CD14-positive monocyte (primary cell): ENCODE measurements at regions not wholly inside any gene's neighbourhood (a gene's known extent, or its start where the extent isn't known, plus 50 kb on each side); places are given as distances from the start of the nearest gene placed in this dataset.

Experiments used
- DNase-seq, 3 donors: peaks; one replicate each; pipeline ENCODE4 v3.0.0-alpha.2; 2011 to 2022
- H2AFZ ChIP-seq: 2 replicates; pipeline ENCODE4 v1.6.0; 2012; ENCODE audit warnings: mild to moderate bottlenecking, low read depth, low read length, inconsistent platforms; ENCODE audit not compliant: insufficient read depth, poor library complexity, severe bottlenecking
- H3K27ac ChIP-seq, 2 donors: 1 replicate in 1 of 2; 2 replicates in 1 of 2; pipeline ENCODE4 v1.5.1; 2012 to 2013; ENCODE audit warnings: low read length in 2 of 2, control low read depth in 1 of 2, inconsistent platforms in 1 of 2, low read depth in 1 of 2, mild to moderate bottlenecking in 1 of 2
- H3K27me3 ChIP-seq, 2 donors: one replicate each; pipeline versions ENCODE4 v1.6.0 to v1.6.1; 2011 to 2013; ENCODE audit warnings: low read length in 2 of 2; ENCODE audit not compliant: control insufficient read depth in 2 of 2, insufficient read depth in 2 of 2
- H3K36me3 ChIP-seq, 2 donors: replicated peaks in 1 of 2; 1 replicate in 1 of 2; 2 replicates in 1 of 2; pipeline versions ENCODE4 v1.5.1 to v1.6.1; 2012 to 2013; ENCODE audit warnings: low read length in 2 of 2, control low read depth in 1 of 2, inconsistent platforms in 1 of 2, mild to moderate bottlenecking in 1 of 2; ENCODE audit not compliant: insufficient read depth in 2 of 2, control insufficient read depth in 1 of 2
- H3K4me1 ChIP-seq, 2 donors: 1 replicate in 1 of 2; 2 replicates in 1 of 2; pipeline versions ENCODE4 v1.5.1 to v1.6.1; 2012 to 2013; ENCODE audit warnings: low read length in 2 of 2, control low read depth in 1 of 2, inconsistent platforms in 1 of 2, mild to moderate bottlenecking in 1 of 2, moderate library complexity in 1 of 2; ENCODE audit not compliant: insufficient read depth in 2 of 2, control insufficient read depth in 1 of 2
- H3K4me2 ChIP-seq: replicated peaks from 2 replicates; pipeline ENCODE3; 2012; ENCODE audit warnings: low read length, moderate library complexity, mild to moderate bottlenecking; ENCODE audit not compliant: poor library complexity, severe bottlenecking; ENCODE audit errors: extremely low read depth
- H3K4me3 ChIP-seq, 3 experiments: fragments of 200-600 bp in 1 of 3; sonication (generic) in 1 of 3; replicated peaks in 1 of 3; 1 replicate in 2 of 3; 2 replicates in 1 of 3; pipeline ENCODE4 v1.5.1; 2011 to 2013; ENCODE audit warnings: low read length in 3 of 3, mild to moderate bottlenecking in 3 of 3, control low read depth in 2 of 3, low read depth in 2 of 3, inconsistent platforms in 1 of 3, moderate library complexity in 1 of 3
- H3K79me2 ChIP-seq: 2 replicates; pipeline ENCODE4 v1.6.0; 2012; ENCODE audit warnings: mild to moderate bottlenecking, control low read depth, inconsistent platforms, low read length, moderate library complexity; ENCODE audit not compliant: insufficient read depth
- H3K9ac ChIP-seq: 2 replicates; pipeline ENCODE4 v1.6.0; 2017; ENCODE audit warnings: low read length, mild to moderate bottlenecking; ENCODE audit not compliant: insufficient read depth, poor library complexity, severe bottlenecking
- H3K9me3 ChIP-seq, 2 donors: replicated peaks in 1 of 2; 1 replicate in 1 of 2; 2 replicates in 1 of 2; pipeline versions ENCODE4 v1.5.1 to v1.6.1; 2012 to 2013; ENCODE audit warnings: low read length in 2 of 2, control low read depth in 1 of 2; ENCODE audit not compliant: control insufficient read depth in 1 of 2, insufficient read depth in 1 of 2
- H4K20me1 ChIP-seq: 2 replicates; pipeline ENCODE4 v1.6.0; 2012; ENCODE audit warnings: mild to moderate bottlenecking, low read length, control low read depth, moderate library complexity; ENCODE audit not compliant: insufficient read depth
- H3K27ac Mint-ChIP-seq, 7 donors: one replicate each; pipeline ENCODE4 v1.8.0; 2020; ENCODE audit warnings: mild to moderate bottlenecking in 7 of 7, mixed read lengths in 7 of 7, moderate library complexity in 6 of 7, inconsistent platforms in 2 of 7
- H3K27me3 Mint-ChIP-seq, 3 donors: one replicate each; pipeline ENCODE4 v1.8.0; 2021 to 2022; ENCODE audit warnings: low read depth in 3 of 3, mild to moderate bottlenecking in 3 of 3, mixed read lengths in 3 of 3, moderate library complexity in 3 of 3, inconsistent platforms in 1 of 3
- H3K36me3 Mint-ChIP-seq, 2 donors: one replicate each; pipeline ENCODE4 v1.8.0; 2020; ENCODE audit warnings: mixed read lengths in 2 of 2, inconsistent platforms in 1 of 2, mild to moderate bottlenecking in 1 of 2
- H3K4me1 Mint-ChIP-seq: one replicate; pipeline ENCODE4 v1.8.0; 2020; ENCODE audit warnings: mild to moderate bottlenecking, mixed read lengths
- H3K4me3 Mint-ChIP-seq, 2 donors: one replicate each; pipeline ENCODE4 v1.8.0; 2020; ENCODE audit warnings: mild to moderate bottlenecking in 2 of 2, mixed read lengths in 2 of 2, moderate library complexity in 1 of 2
- H3K9me3 Mint-ChIP-seq, 7 donors: one replicate each; pipeline ENCODE4 v1.8.0; 2020 to 2022; ENCODE audit warnings: mixed read lengths in 7 of 7, mild to moderate bottlenecking in 6 of 7, moderate library complexity in 6 of 7, inconsistent platforms in 2 of 7
- whole genome bisulfite sequencing: methylation state at CpG from one replicate; pipeline ENCODE4 v1.1.5; 2013; ENCODE audit warnings: missing lambda C conversion rate; ENCODE audit not compliant: insufficient coverage; 5-methylcytosine and 5-hydroxymethylcytosine counted together
- intact Hi-C, 2 donors: fragments of 100-400 bp; cut with micrococcal nuclease; formaldehyde crosslinking; loops; one replicate each; pipeline versions ENCODE4 v1.15.0 to v1.15.1; 2023
- TF ChIP-seq, protein P1 (sequence below): fragments of 200-600 bp; IDR thresholded peaks from one replicate; pipeline ENCODE4 v1.8.0; 2022; ENCODE audit warnings: antibody characterized with exemption, mild to moderate bottlenecking

DNA sequence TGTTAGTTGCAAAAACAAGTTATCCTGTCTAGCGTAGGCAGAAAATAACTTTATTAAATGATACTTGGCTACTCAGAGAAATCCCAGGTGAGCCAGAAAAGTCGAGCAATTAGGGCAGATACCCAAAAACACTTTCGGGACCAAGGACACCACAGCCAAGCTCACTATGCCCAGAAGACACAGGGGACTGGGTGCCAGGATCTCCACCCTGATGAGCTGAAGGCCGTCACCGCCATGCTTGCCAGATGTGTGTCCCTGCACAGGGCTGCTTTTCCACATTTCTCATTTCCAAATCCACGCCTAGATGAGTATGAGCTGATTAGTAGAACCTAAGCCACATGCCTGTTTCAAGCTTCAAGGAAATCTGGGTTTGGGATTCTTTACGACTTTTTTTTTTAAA lies 214.0 kb upstream of the SMLR1 start:
- Mint-ChIP-seq H3K4me1 (no peaks in the 10 kb centered on the region), H3K27ac (no peak overlapping the region), H3K4me3 (no peak overlapping the region), H3K27me3 (no peaks in the 10 kb centered on the region), H3K36me3 (no peaks in the 10 kb centered on the region), H3K9me3 (peaks cover 0 to 4% (median 0%) of the 10 kb centered on the region in 7 donors)
- no peaks in the 10 kb centered on the region for H4K20me1 ChIP-seq
- H3K4me1 ChIP-seq, result no peaks in the 10 kb centered on the region
- no peak for DNase-seq
- TF ChIP-seq, protein P1, sequence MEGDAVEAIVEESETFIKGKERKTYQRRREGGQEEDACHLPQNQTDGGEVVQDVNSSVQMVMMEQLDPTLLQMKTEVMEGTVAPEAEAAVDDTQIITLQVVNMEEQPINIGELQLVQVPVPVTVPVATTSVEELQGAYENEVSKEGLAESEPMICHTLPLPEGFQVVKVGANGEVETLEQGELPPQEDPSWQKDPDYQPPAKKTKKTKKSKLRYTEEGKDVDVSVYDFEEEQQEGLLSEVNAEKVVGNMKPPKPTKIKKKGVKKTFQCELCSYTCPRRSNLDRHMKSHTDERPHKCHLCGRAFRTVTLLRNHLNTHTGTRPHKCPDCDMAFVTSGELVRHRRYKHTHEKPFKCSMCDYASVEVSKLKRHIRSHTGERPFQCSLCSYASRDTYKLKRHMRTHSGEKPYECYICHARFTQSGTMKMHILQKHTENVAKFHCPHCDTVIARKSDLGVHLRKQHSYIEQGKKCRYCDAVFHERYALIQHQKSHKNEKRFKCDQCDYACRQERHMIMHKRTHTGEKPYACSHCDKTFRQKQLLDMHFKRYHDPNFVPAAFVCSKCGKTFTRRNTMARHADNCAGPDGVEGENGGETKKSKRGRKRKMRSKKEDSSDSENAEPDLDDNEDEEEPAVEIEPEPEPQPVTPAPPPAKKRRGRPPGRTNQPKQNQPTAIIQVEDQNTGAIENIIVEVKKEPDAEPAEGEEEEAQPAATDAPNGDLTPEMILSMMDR, result no peak
- no peak overlapping the region for H3K27ac ChIP-seq
- H3K79me2 ChIP-seq, result no peaks in the 10 kb centered on the region
- 86% methylated on average over 3 of the region's 7 CpGs for WGBS
- no peaks in the 10 kb centered on the region for H3K36me3 ChIP-seq
- no peak overlapping the region for H3K4me2 ChIP-seq
- no peak overlapping the region for H2AFZ ChIP-seq
- H3K4me3 ChIP-seq, result no peak overlapping the region
- intact Hi-C loops, result no loop called here
- H3K9me3 ChIP-seq, result no peaks in the 10 kb centered on the region
- no peaks in the 10 kb centered on the region for H3K27me3 ChIP-seq
- H3K9ac ChIP-seq, result no peak overlapping the region

DNA sequence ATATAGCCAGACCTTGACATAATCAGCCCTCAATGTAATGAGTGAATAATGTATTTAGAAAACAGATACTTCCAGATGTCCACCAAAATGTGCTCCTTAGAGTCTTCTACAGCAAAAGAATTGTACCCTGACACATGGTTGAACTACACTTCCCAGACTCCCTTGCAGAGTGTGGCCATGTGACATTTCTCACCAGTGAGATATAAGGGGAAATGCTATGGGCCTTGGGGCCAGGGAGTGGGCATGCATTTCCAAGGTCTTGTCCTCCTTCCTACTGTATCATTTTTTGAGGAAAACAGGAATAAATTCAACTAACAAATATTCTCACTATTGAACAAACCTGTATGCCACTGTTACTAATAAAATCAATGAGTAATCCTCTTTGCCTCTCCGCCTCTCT lies 211.4 kb upstream of the SMLR1 start:
- intact Hi-C loops, result no loop called here
- 85% methylated on average over 1 of the region's 1 CpG for WGBS

More for the DNA sequence above, 211.4 kb upstream of the SMLR1 start:
- Histone ChIP-seq H3K27me3 (no peaks in the 10 kb centered on the region), H2AFZ (no peak overlapping the region), H4K20me1 (no peaks in the 10 kb centered on the region), H3K4me1 (no peaks in the 10 kb centered on the region), H3K36me3 (no peaks in the 10 kb centered on the region), H3K4me3 (no peak overlapping the region), H3K9ac (no peak overlapping the region), H3K4me2 (no peak overlapping the region), H3K27ac (no peak overlapping the region), H3K9me3 (no peaks in the 10 kb centered on the region), H3K79me2 (no peaks in the 10 kb centered on the region)
- Mint-ChIP-seq H3K27ac (no peak overlapping the region), H3K4me3 (no peak overlapping the region), H3K4me1 (no peaks in the 10 kb centered on the region), H3K36me3 (no peaks in the 10 kb centered on the region), H3K27me3 (no peaks in the 10 kb centered on the region), H3K9me3 (peaks cover 0 to 4% (median 0%) of the 10 kb centered on the region in 7 donors)
- TF ChIP-seq, protein P1, result no peak
- DNase-seq, result no peak
